ENCODE measurements at regions not wholly inside any gene's neighbourhood (a gene's known extent, or its start where the extent isn't known, plus 50 kb on each side); places are given as distances from the start of the nearest gene placed in this dataset.

- TF ChIP-seq CTCF (IDR thresholded peaks at IDR 0.05), result no peak
- no peak for TF ChIP-seq POLR2A (IDR thresholded peaks at IDR 0.05)
Observed at GRCh38 chr7:18347170-18347569, 148.4 kb upstream of the HDAC9 start.
